ENCODE measurements at regions not wholly inside any gene's neighbourhood (a gene's known extent, or its start where the extent isn't known, plus 50 kb on each side); places are given as distances from the start of the nearest gene placed in this dataset.

DNA sequence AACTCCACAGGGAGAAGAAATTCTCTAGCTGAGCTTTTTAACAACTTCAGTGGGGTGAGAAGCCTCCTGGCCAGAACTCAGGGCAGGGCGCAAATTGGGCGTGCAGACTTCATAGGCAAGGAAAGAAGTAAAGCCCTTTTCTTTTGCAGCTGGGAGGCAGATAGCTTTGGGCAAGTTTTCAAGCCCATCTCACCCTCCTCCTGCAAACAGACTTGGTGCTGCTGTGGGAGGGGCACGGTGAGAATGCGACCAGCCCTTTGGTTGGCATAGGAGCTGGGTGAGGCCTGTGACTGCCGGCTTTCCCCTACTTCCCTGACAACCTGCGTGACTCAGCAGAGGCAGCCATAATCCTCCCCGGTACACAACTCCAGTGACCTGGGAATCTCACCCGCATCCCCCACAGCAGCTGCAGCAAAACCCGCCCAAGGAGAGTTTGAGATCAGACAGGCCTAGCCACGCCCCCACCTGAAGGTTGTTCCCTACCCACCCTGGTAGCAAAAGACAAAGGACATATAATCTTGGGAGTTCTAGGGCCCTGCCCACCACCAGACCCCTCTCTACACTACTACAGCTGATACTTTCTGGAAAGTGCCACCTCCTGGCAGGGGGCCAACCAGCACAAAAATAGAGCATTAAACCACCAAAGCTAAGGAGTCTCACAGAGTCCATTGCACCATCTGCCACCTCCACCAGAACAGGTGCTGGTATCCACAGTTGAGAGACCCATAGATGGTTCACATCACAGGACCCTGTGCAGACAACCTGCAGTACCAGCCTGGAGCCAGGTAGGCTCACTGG, 195.5 kb upstream of the CCL2 start:
- Histone ChIP-seq H4K91ac (ENCODE audit: insufficient read depth, low read depth, low read length) (no peak overlapping the region), H3K79me1 (ENCODE audit: low read depth in 1 of 2, low read length in 2 of 2) (no peaks in the 10 kb centered on the region), H4K5ac (ENCODE audit: low read depth, low read length) (no peak overlapping the region), H2BK5ac (ENCODE audit: low read depth, low read length, poor library complexity, severe bottlenecking) (no peak overlapping the region), H3K27me3 (ENCODE audit: control insufficient read depth, insufficient read depth, low read length) (no peaks in the 10 kb centered on the region), H3K56ac (ENCODE audit: extremely low read depth, insufficient read depth, low read length) (no peak overlapping the region), H3K4me2 (ENCODE audit: low read depth, low read length) (no peak overlapping the region), H4K8ac (ENCODE audit: low read depth in 2 of 2, low read length in 2 of 2) (no peak overlapping the region), H3K36me3 (ENCODE audit: control insufficient read depth, insufficient read depth, low read length) (no peaks in the 10 kb centered on the region), H3K4me1 (ENCODE audit: control insufficient read depth, insufficient read depth, low read length) (no peaks in the 10 kb centered on the region), H4K20me1 (ENCODE audit: insufficient read depth, low read length) (no peaks in the 10 kb centered on the region), H3K9me1 (ENCODE audit: insufficient read depth, low read length) (no peaks in the 10 kb centered on the region), H2BK120ac (ENCODE audit: low read depth, low read length) (no peak overlapping the region), H3K18ac (ENCODE audit: low read depth, low read length) (no peak overlapping the region), H2AFZ (replicated peaks; ENCODE audit: low read length, poor library complexity) (no peak overlapping the region), H2AK9ac (replicated peaks; ENCODE audit: low read depth, low read length, poor library complexity) (no peak overlapping the region), H3K9ac (ENCODE audit: low read depth, low read length) (no peak overlapping the region), H2BK20ac (ENCODE audit: low read depth, low read length) (no peak overlapping the region), H3K9me3 (ENCODE audit: control insufficient read depth, insufficient read depth, low read length) (no peaks in the 10 kb centered on the region), H2AK5ac (ENCODE audit: low read depth, low read length) (no peak overlapping the region), H3K14ac (replicated peaks; ENCODE audit: low read depth, low read length) (no peak overlapping the region), H3K23ac (ENCODE audit: low read depth, low read length) (no peak overlapping the region), H3K4ac (ENCODE audit: low read depth, low read length) (no peak overlapping the region), H2BK15ac (ENCODE audit: low read depth, low read length) (no peak overlapping the region), H3K4me3 (ENCODE audit: insufficient read depth, low read depth, low read length) (no peak overlapping the region), H3K27ac (ENCODE audit: insufficient read depth, low read length) (no peak overlapping the region)
- DNase-seq (no peak), ATAC-seq (ENCODE audit: low read depth) (no peak)
- intact Hi-C loops (cut with micrococcal nuclease) (no loop called here), dilution Hi-C loops (cut with HindIII; ENCODE audit: low sequenced_read_pairs, unreplicated experiment) (no loop called here), in situ Hi-C loops (cut with MboI; ENCODE audit: low sequenced_read_pairs) (loop anchor here (10.0 kb wide), 1 partner anchor 65 kb away; no protein-coding TSS in a partner anchor)
- WGBS, 2 experiments (ENCODE audit: extremely low coverage in 2 of 2, insufficient read length in 1 of 2): 20% methylated on average over 1 of the region's 10 CpGs; no CpG with 5 or more reads in 1 of the 2 experiments
- no TSS peak for BruUV-seq (replicated peaks)
- CTCF ChIA-PET: no interaction called here
- TF ChIP-seq RFX5 (IDR thresholded peaks at IDR 0.05; ENCODE audit: low read depth, low read length): no peak
- TF ChIP-seq, protein P1, sequence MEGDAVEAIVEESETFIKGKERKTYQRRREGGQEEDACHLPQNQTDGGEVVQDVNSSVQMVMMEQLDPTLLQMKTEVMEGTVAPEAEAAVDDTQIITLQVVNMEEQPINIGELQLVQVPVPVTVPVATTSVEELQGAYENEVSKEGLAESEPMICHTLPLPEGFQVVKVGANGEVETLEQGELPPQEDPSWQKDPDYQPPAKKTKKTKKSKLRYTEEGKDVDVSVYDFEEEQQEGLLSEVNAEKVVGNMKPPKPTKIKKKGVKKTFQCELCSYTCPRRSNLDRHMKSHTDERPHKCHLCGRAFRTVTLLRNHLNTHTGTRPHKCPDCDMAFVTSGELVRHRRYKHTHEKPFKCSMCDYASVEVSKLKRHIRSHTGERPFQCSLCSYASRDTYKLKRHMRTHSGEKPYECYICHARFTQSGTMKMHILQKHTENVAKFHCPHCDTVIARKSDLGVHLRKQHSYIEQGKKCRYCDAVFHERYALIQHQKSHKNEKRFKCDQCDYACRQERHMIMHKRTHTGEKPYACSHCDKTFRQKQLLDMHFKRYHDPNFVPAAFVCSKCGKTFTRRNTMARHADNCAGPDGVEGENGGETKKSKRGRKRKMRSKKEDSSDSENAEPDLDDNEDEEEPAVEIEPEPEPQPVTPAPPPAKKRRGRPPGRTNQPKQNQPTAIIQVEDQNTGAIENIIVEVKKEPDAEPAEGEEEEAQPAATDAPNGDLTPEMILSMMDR (conservative IDR thresholded peaks at IDR 0.05; ENCODE audit: low read depth, low read length): no peak
- POLR2A ChIA-PET (ENCODE audit: unreplicated experiment): no interaction called here

Data from IMR-90 (cell line).